Ovary (tissue), 7 donors: ENCODE measurements at regions not wholly inside any gene's neighbourhood (a gene's known extent, or its start where the extent isn't known, plus 50 kb on each side); places are given as distances from the start of the nearest gene placed in this dataset.

ENCODE experiments used
- DNase-seq, 5 donors: peaks; one replicate each; pipeline ENCODE4 v3.0.0-alpha.2; 2019 to 2020
- H3K27ac ChIP-seq, 2 donors: fragments of 200-600 bp; one replicate each; pipeline versions ENCODE4 v1.5.1 to v1.8.0; 2019 to 2022
- H3K27me3 ChIP-seq: fragments of 200-600 bp; one replicate; pipeline ENCODE4 v1.8.0; 2022
- H3K36me3 ChIP-seq: fragments of 200-600 bp; sonication (generic); one replicate; pipeline ENCODE4 v1.5.1; 2019
- H3K4me1 ChIP-seq: one replicate; pipeline ENCODE4 v1.8.1; 2013; ENCODE audit warnings: mild to moderate bottlenecking, moderate library complexity; ENCODE audit not compliant: insufficient read depth
- H3K4me3 ChIP-seq: fragments of 200-600 bp; sonication (generic); one replicate; pipeline ENCODE4 v1.5.1; 2017
- H3K9me3 ChIP-seq, 2 donors: fragments of 200-600 bp in 1 of 2; sonication (generic) in 1 of 2; one replicate each; pipeline versions ENCODE4 v1.5.1 to v1.8.1; 2013 to 2019; ENCODE audit warnings: mild to moderate bottlenecking in 1 of 2, moderate library complexity in 1 of 2
- CTCF ChIP-seq, 3 donors: fragments of 450-650 bp in 2 of 3; fragments of 200-600 bp in 1 of 3; IDR thresholded peaks; one replicate each; pipeline versions ENCODE4 v1.5.1 to v1.8.0; 2016 to 2022; ENCODE audit warnings: antibody characterized with exemption in 3 of 3, mild to moderate bottlenecking in 1 of 3
- EP300 ChIP-seq: sonication (generic); formaldehyde crosslinking; IDR thresholded peaks from one replicate; pipeline ENCODE4 v1.6.1; 2017; ENCODE audit warnings: antibody characterized with exemption
- POLR2A ChIP-seq: fragments of 450-650 bp; IDR thresholded peaks from one replicate; pipeline ENCODE4 v1.6.1; 2017; ENCODE audit warnings: antibody characterized with exemption, mild to moderate bottlenecking, moderate library complexity
- WGBS, 3 donors: extraction: QIAGEN DNeasy Blood & Tissue Kit in 1 of 3; methylation state at CpG; one replicate each; pipeline versions ENCODE4 v1.1.5 to v1.1.7; 2013 to 2017; 5-methylcytosine and 5-hydroxymethylcytosine counted together
- intact Hi-C, 4 donors: fragments of 100-400 bp; cut with DNase I; formaldehyde crosslinking; loops; one replicate each; pipeline versions ENCODE4 v1.11.0 to v1.15.1; 2022 to 2023
- donor health status: DM: no; HTN: no; CAD: no; lungs with moderate emphysema.
- donor health status: DM: no; HTN: no; CAD: no.
- donor health status: Bipolar disorder and iron deficiency.
- donor health status: DM: no; HTN: no; CAD: no.
- donor health status: DM: yes; HTN: yes; CAD: no.

- no peak for TF ChIP-seq CTCF (IDR thresholded peaks at IDR 0.05)
- TF ChIP-seq EP300: no peak
- no peak for TF ChIP-seq POLR2A
- H3K4me3 ChIP-seq: no peak overlapping the region
- 82 to 89% (median 87%) methylated on average over 5 of the region's 5 CpGs for WGBS, 3 donors
Observed at GRCh38 chr5:125503946-125504345, 757.5 kb upstream of the ZNF608 start.

GRCh38 chr5:125505115-125505514 lies 758.7 kb upstream of the ZNF608 start:
- TF ChIP-seq EP300 (no peak), POLR2A (no peak), CTCF (IDR thresholded peaks at IDR 0.05) (no peak)
- 96 to 99% (median 96%) methylated on average over 3 of the region's 3 CpGs for whole genome bisulfite sequencing, 3 donors
- H3K27me3 ChIP-seq: no peaks in the 10 kb centered on the region

More at GRCh38 chr5:125503946-125504345, 757.5 kb upstream of the ZNF608 start:
- DNase-seq: no peak
- no peaks in the 10 kb centered on the region for H3K36me3 ChIP-seq
- H3K27me3 ChIP-seq: no peaks in the 10 kb centered on the region
- H3K9me3 ChIP-seq: no peaks in the 10 kb centered on the region
- intact Hi-C loops: no loop called here
- no peak overlapping the region for H3K27ac ChIP-seq
- no peaks in the 10 kb centered on the region for H3K4me1 ChIP-seq

GRCh38 chr5:125506124-125506523 lies 759.7 kb upstream of the ZNF608 start:
- 94 to 96% (median 94%) methylated on average over 3 of the region's 3 CpGs for WGBS, 3 donors
- Histone ChIP-seq H3K4me1 (no peaks in the 10 kb centered on the region), H3K27ac (no peak overlapping the region), H3K27me3 (no peaks in the 10 kb centered on the region), H3K4me3 (no peak overlapping the region), H3K9me3 (no peaks in the 10 kb centered on the region), H3K36me3 (no peaks in the 10 kb centered on the region)
- intact Hi-C loops: no loop called here
- no peak for TF ChIP-seq POLR2A
- TF ChIP-seq EP300: no peak
- no peak for TF ChIP-seq CTCF (IDR thresholded peaks at IDR 0.05)
- no peak for DNase-seq

More at GRCh38 chr5:125505115-125505514, 758.7 kb upstream of the ZNF608 start:
- intact Hi-C loops: no loop called here
- H3K4me1 ChIP-seq: no peaks in the 10 kb centered on the region
- H3K27ac ChIP-seq: no peak overlapping the region
- H3K9me3 ChIP-seq: no peaks in the 10 kb centered on the region
- no peaks in the 10 kb centered on the region for H3K36me3 ChIP-seq
- H3K4me3 ChIP-seq: no peak overlapping the region
- DNase-seq: no peak

- Histone ChIP-seq H3K9me3 (no peaks in the 10 kb centered on the region), H3K4me3 (no peak overlapping the region), H3K27ac (no peak overlapping the region), H3K4me1 (no peaks in the 10 kb centered on the region), H3K27me3 (no peaks in the 10 kb centered on the region), H3K36me3 (no peaks in the 10 kb centered on the region)
- intact Hi-C loops: no loop called here
- no peak for DNase-seq
- 95 to 99% (median 99%) methylated on average over 1 of the region's 1 CpG for WGBS, 3 donors
- TF ChIP-seq CTCF (IDR thresholded peaks at IDR 0.05) (no peak), EP300 (no peak), POLR2A (no peak)
Observed at GRCh38 chr5:125508225-125508624, 761.8 kb upstream of the ZNF608 start.

- intact Hi-C loops: no loop called here
- H3K4me3 ChIP-seq: no peak overlapping the region
- H3K9me3 ChIP-seq: no peaks in the 10 kb centered on the region
- no peaks in the 10 kb centered on the region for H3K36me3 ChIP-seq
- H3K27me3 ChIP-seq: no peaks in the 10 kb centered on the region
- no peaks in the 10 kb centered on the region for H3K4me1 ChIP-seq
- no peak for DNase-seq
- no peak overlapping the region for H3K27ac ChIP-seq
- no peak for TF ChIP-seq EP300
- no peak for TF ChIP-seq POLR2A
- TF ChIP-seq CTCF (IDR thresholded peaks at IDR 0.05): no peak
Observed at GRCh38 chr5:125510651-125511050, 764.2 kb upstream of the ZNF608 start.
